H54 (cell line): ENCODE measurements at regions not wholly inside any gene's neighbourhood (a gene's known extent, or its start where the extent isn't known, plus 50 kb on each side); places are given as distances from the start of the nearest gene placed in this dataset.

ENCODE experiments used
- DNase-seq: peaks from one replicate; pipeline ENCODE4 v3.0.0; 2011; ENCODE audit warnings: low spot score, mixed read lengths; ENCODE audit not compliant: insufficient read length
- FAIRE-seq: peaks from 3 replicates; lab custom pipeline; 2011; peaks lifted over from hg19 to GRCh38; lab: Jason Lieb, UNC
- POLR2A ChIP-seq: IDR thresholded peaks from 2 replicates; pipeline ENCODE4 v1.6.1; 2011; ENCODE audit warnings: low read depth, mild to moderate bottlenecking, low read length

- no peak for FAIRE-seq
- DNase-seq = no peak
- no peak for TF ChIP-seq POLR2A
Observed at GRCh38 chr4:119781044-119781443, 152.4 kb upstream of the PDE5A start.

GRCh38 chr4:119774840-119775239 is 146.2 kb upstream of the PDE5A start:
- no peak for TF ChIP-seq POLR2A
- FAIRE-seq = no peak
- DNase-seq = no peak

- no peak for FAIRE-seq
- DNase-seq = no peak
- no peak for TF ChIP-seq POLR2A
Observed at GRCh38 chr4:119765951-119766350, 137.3 kb upstream of the PDE5A start.

- DNase-seq = no peak
- TF ChIP-seq POLR2A = no peak
- FAIRE-seq = no peak
Observed at GRCh38 chr4:119765469-119765868, 136.9 kb upstream of the PDE5A start.

- TF ChIP-seq POLR2A = no peak
- DNase-seq (no peak), FAIRE-seq (no peak)
Observed at GRCh38 chr4:119763386-119763785, 134.8 kb upstream of the PDE5A start.

- DNase-seq (no peak), FAIRE-seq (no peak)
- TF ChIP-seq POLR2A = no peak
Observed at GRCh38 chr4:119755599-119755998, 127.0 kb upstream of the PDE5A start.

- DNase-seq (no peak), FAIRE-seq (no peak)
- no peak for TF ChIP-seq POLR2A
Observed at GRCh38 chr4:119752936-119753335, 124.3 kb upstream of the PDE5A start.

GRCh38 chr4:119750771-119751170 is 122.2 kb upstream of the PDE5A start:
- no peak for TF ChIP-seq POLR2A
- DNase-seq = no peak
- FAIRE-seq = no peak

GRCh38 chr4:119750048-119750447 is 121.4 kb upstream of the PDE5A start:
- DNase-seq (no peak), FAIRE-seq (no peak)
- TF ChIP-seq POLR2A = no peak

GRCh38 chr4:119748853-119749252 is 120.2 kb upstream of the PDE5A start:
- DNase-seq (no peak), FAIRE-seq (no peak)
- TF ChIP-seq POLR2A = no peak

GRCh38 chr4:119746951-119747350 is 118.3 kb upstream of the PDE5A start:
- no peak for TF ChIP-seq POLR2A
- FAIRE-seq = no peak
- DNase-seq = no peak

- no peak for FAIRE-seq
- TF ChIP-seq POLR2A = no peak
Observed at GRCh38 chr4:119745351-119745750, 116.7 kb upstream of the PDE5A start.

GRCh38 chr4:119744580-119744979 is 116.0 kb upstream of the PDE5A start:
- TF ChIP-seq POLR2A = no peak
- DNase-seq (no peak), FAIRE-seq (no peak)

More at GRCh38 chr4:119745351-119745750, 116.7 kb upstream of the PDE5A start:
- no peak for DNase-seq

- TF ChIP-seq POLR2A = no peak
- DNase-seq = no peak
- FAIRE-seq = no peak
Observed at GRCh38 chr4:119743644-119744043, 115.0 kb upstream of the PDE5A start.

- TF ChIP-seq POLR2A = no peak
- no peak for FAIRE-seq
Observed at GRCh38 chr4:119739796-119740195, 111.2 kb upstream of the PDE5A start.

GRCh38 chr4:119738901-119739300 is 110.3 kb upstream of the PDE5A start:
- FAIRE-seq = no peak
- TF ChIP-seq POLR2A = no peak
- no peak for DNase-seq

More at GRCh38 chr4:119739796-119740195, 111.2 kb upstream of the PDE5A start:
- DNase-seq = no peak
